ENCODE measurements at regions not wholly inside any gene's neighbourhood (a gene's known extent, or its start where the extent isn't known, plus 50 kb on each side); places are given as distances from the start of the nearest gene placed in this dataset.

- TF ChIP-seq CTCF (IDR thresholded peaks at IDR 0.05) (no peak), POLR2A (IDR thresholded peaks at IDR 0.05) (no peak)
These were observed 281.7 kb downstream of the CHM start for GRCh38 chrX:85765651-85766050.

Measured in uterus (tissue), 2 donors.